ENCODE measurements at regions not wholly inside any gene's neighbourhood (a gene's known extent, or its start where the extent isn't known, plus 50 kb on each side); places are given as distances from the start of the nearest gene placed in this dataset.
"Not testable (repeated sequence)": the region's sequence is repeated elsewhere in the genome, so short reads cannot be mapped to it uniquely, and the experiment has no call there.

GRCh38 chr9:85151162-85151561 lies 481.6 kb downstream of the NTRK2 start:
- no peak for DNase-seq (ENCODE audit: low read depth)

GRCh38 chr9:85147046-85147640 lies 477.6 kb downstream of the NTRK2 start:
- no peak for DNase-seq (ENCODE audit: low read depth)

- DNase-seq (ENCODE audit: low read depth), result no peak
Observed at GRCh38 chr9:85142968-85143367, 473.4 kb downstream of the NTRK2 start.

GRCh38 chr9:85142496-85142911 lies 473.0 kb downstream of the NTRK2 start:
- DNase-seq (ENCODE audit: low read depth), result no peak

- DNase-seq (ENCODE audit: low read depth), result no peak
Observed at GRCh38 chr9:85137696-85138095, 468.2 kb downstream of the NTRK2 start.

- DNase-seq (ENCODE audit: low read depth), result no peak
Observed at GRCh38 chr9:85136987-85137386, 467.5 kb downstream of the NTRK2 start.

GRCh38 chr9:85136507-85136906 lies 467.0 kb downstream of the NTRK2 start:
- DNase-seq (ENCODE audit: low read depth), result no peak

GRCh38 chr9:85130764-85131163 lies 461.2 kb downstream of the NTRK2 start:
- DNase-seq (ENCODE audit: low read depth), result no peak

GRCh38 chr9:85130260-85130659 lies 460.7 kb downstream of the NTRK2 start:
- DNase-seq (ENCODE audit: low read depth), result no peak

- no peak for DNase-seq (ENCODE audit: low read depth)
Observed at GRCh38 chr9:85129514-85129913, 460.0 kb downstream of the NTRK2 start.

- DNase-seq (ENCODE audit: low read depth), result no peak
Observed at GRCh38 chr9:85118990-85119755, 449.6 kb downstream of the NTRK2 start.

GRCh38 chr9:85117831-85118230 lies 448.3 kb downstream of the NTRK2 start:
- no peak for DNase-seq (ENCODE audit: low read depth)

GRCh38 chr9:85115473-85115872 lies 445.9 kb downstream of the NTRK2 start:
- no peak for DNase-seq (ENCODE audit: low read depth)

- no peak for DNase-seq (ENCODE audit: low read depth)
Observed at GRCh38 chr9:85114799-85115198, 445.3 kb downstream of the NTRK2 start.

- no peak for DNase-seq (ENCODE audit: low read depth)
Observed at GRCh38 chr9:85112933-85113418, 443.4 kb downstream of the NTRK2 start.

- DNase-seq (ENCODE audit: low read depth), result no peak
Observed at GRCh38 chr9:85112391-85112790, 442.9 kb downstream of the NTRK2 start.

- no peak for DNase-seq (ENCODE audit: low read depth)
Observed at GRCh38 chr9:85108746-85109145, 439.2 kb downstream of the NTRK2 start.

GRCh38 chr9:85108229-85108628 lies 438.7 kb downstream of the NTRK2 start:
- no peak for DNase-seq (ENCODE audit: low read depth)

- no peak for DNase-seq (ENCODE audit: low read depth)
Observed at GRCh38 chr9:85089188-85089969, 419.9 kb downstream of the NTRK2 start.

GRCh38 chr9:85081963-85082362 lies 412.4 kb downstream of the NTRK2 start:
- no peak for DNase-seq (ENCODE audit: low read depth)

- DNase-seq (ENCODE audit: low read depth), result no peak
Observed at GRCh38 chr9:85079349-85079748, 409.8 kb downstream of the NTRK2 start.

- no peak for DNase-seq (ENCODE audit: low read depth)
Observed at GRCh38 chr9:85077944-85078343, 408.4 kb downstream of the NTRK2 start.

GRCh38 chr9:85077146-85077545 lies 407.6 kb downstream of the NTRK2 start:
- DNase-seq (ENCODE audit: low read depth), result not testable (repeated sequence)
